Esophagus (tissue), 2 donors: ENCODE measurements at regions not wholly inside any gene's neighbourhood (a gene's known extent, or its start where the extent isn't known, plus 50 kb on each side); places are given as distances from the start of the nearest gene placed in this dataset.
A peak's percentile ranks its signal among the peaks of the same experiment; 100 is the strongest.

Experiments
- H3K27ac ChIP-seq, 2 donors: one replicate each; pipeline ENCODE4 v1.5.1; 2013; ENCODE audit warnings: low read depth in 2 of 2, mild to moderate bottlenecking in 2 of 2, inconsistent platforms in 1 of 2, low read length in 1 of 2, moderate library complexity in 1 of 2
- H3K27me3 ChIP-seq, 2 donors: one replicate each; pipeline ENCODE4 v1.6.1; 2013; ENCODE audit warnings: low read length in 2 of 2, control low read depth in 1 of 2, mild to moderate bottlenecking in 1 of 2; ENCODE audit not compliant: insufficient read depth in 2 of 2, control insufficient read depth in 1 of 2
- H3K36me3 ChIP-seq, 2 donors: one replicate each; pipeline ENCODE4 v1.6.1; 2013; ENCODE audit warnings: low read length in 1 of 2; ENCODE audit not compliant: control insufficient read depth in 2 of 2, insufficient read depth in 2 of 2
- H3K4me1 ChIP-seq, 2 donors: one replicate each; pipeline ENCODE4 v1.6.1; 2013; ENCODE audit warnings: low read length in 1 of 2; ENCODE audit not compliant: control insufficient read depth in 2 of 2, insufficient read depth in 2 of 2
- H3K4me3 ChIP-seq, 2 donors: one replicate each; pipeline ENCODE4 v1.5.1; 2013; ENCODE audit warnings: low read length in 2 of 2, mild to moderate bottlenecking in 2 of 2, low read depth in 1 of 2, moderate library complexity in 1 of 2
- H3K9me3 ChIP-seq, 2 donors: one replicate each; pipeline ENCODE4 v1.6.1; 2013; ENCODE audit warnings: mild to moderate bottlenecking in 2 of 2, low read depth in 1 of 2, low read length in 1 of 2, moderate library complexity in 1 of 2; ENCODE audit not compliant: control insufficient read depth in 2 of 2, insufficient read depth in 1 of 2
- WGBS, 2 donors: extraction: QIAGEN DNeasy Blood & Tissue Kit; methylation state at CpG; one replicate each; pipeline ENCODE4 v1.1.7; 2013; 5-methylcytosine and 5-hydroxymethylcytosine counted together
- donor health status: healthy with polysubstance abuse.
- donor health status: Bipolar disorder and iron deficiency.

DNA sequence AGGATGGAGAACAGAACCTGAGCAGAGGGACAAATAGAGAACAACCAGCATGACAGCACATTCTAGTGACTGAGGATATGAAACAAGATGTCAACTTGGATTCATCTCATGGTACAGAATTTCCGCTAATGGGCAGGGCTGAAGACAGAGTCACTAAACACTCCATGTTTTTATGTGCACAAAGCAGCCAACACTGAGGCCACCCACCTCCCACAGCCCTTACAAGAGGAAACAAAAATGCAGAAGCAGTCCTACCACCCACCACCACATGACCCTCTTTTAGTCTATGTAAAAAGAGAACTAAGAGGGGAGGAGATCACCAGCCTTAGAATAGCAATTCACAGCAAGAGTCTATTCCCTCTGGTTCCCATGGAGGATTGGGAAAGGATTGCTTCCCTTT is 131.4 kb upstream of the UBE2E2 start:
- 91 to 92% methylated on average over 1 of the region's 1 CpG for WGBS, 2 donors
- Histone ChIP-seq H3K27me3 (no peaks in the 10 kb centered on the region), H3K27ac (no peak overlapping the region), H3K36me3 (no peaks in the 10 kb centered on the region), H3K9me3 (no peaks in the 10 kb centered on the region), H3K4me1 (no peaks in the 10 kb centered on the region), H3K4me3 (no peak overlapping the region)

DNA sequence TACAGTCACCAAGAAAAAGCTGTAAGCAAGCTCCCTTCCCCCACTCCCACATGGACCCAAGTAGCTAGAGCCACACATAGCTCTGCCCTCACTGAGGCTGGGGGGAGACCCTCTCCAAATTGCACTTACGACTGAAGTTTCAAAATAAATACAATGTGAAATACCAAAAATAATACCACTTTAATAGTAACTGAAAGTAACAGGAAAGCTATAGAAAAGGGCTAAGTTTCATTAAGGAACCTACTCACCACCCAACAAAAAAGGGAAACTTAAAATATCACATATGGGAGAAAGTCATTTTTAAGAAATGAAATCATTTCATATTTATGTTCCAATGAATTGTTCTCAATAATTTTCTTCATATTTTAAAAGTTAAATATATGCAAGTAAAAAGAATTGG is 130.4 kb upstream of the UBE2E2 start:
- Histone ChIP-seq H3K36me3 (no peaks in the 10 kb centered on the region), H3K27me3 (no peaks in the 10 kb centered on the region), H3K9me3 (no peaks in the 10 kb centered on the region), H3K4me1 (no peaks in the 10 kb centered on the region), H3K27ac (no peak overlapping the region), H3K4me3 (no peak overlapping the region)
- WGBS, 2 donors, result 82 to 89% methylated on average over 1 of the region's 1 CpG

DNA sequence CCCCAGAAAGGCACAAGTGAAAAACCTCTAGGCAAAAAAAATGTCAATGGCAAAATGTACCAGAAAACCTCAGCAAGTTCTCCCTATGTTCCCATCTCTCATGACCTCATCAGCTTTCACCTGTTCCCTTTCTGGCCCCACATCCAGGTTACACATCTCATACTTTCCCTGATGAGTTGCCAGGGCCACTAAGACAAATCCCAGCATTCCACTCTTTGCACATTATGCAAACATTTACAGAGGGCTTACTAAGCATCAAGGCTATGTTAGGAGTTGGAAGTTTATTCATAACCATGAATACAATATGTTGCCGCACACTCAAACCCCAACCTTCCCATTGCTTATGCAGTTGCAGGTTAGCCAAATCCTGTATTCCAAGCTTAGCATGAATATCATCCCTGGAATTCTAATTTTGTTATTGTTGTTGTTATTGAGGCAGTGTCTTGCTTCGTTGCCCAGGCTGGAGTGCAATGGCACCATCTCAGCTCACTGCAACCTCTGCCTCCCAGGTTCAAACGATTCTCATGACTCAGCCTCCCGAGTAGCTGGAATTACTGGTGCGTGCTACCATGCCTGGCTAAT is 129.3 kb upstream of the UBE2E2 start:
- H3K4me3 ChIP-seq, result no peak overlapping the region
- 86 to 88% methylated on average over 5 of the region's 5 CpGs for WGBS, 2 donors
- no peaks in the 10 kb centered on the region for H3K36me3 ChIP-seq
- no peaks in the 10 kb centered on the region for H3K9me3 ChIP-seq
- H3K27me3 ChIP-seq, result no peaks in the 10 kb centered on the region
- no peak overlapping the region for H3K27ac ChIP-seq
- no peaks in the 10 kb centered on the region for H3K4me1 ChIP-seq

DNA sequence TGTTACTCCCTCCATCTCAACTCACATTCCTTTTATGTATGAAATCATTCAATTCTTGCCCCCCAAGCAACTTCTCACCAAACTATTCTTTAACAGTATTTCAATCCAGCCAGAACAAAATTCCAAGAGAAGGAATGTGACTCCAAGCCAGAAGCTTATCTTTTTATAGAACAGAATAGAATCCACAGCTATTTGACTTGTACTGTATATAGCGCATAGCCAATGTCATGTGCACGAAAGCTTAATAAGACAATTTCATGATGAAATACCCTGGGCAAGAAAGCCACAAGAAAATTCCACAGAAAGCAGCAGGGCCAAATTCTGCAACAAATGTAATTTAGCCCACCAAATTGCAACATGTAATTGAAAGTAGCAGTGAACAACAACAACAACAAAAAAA is 127.6 kb upstream of the UBE2E2 start:
- 62 to 71% methylated on average over 2 of the region's 2 CpGs for WGBS, 2 donors
- no peaks in the 10 kb centered on the region for H3K9me3 ChIP-seq
- H3K27ac ChIP-seq, result no peak overlapping the region
- H3K4me1 ChIP-seq, result no peaks in the 10 kb centered on the region
- H3K36me3 ChIP-seq, result no peaks in the 10 kb centered on the region
- H3K27me3 ChIP-seq, result no peaks in the 10 kb centered on the region
- H3K4me3 ChIP-seq, result no peak overlapping the region

DNA sequence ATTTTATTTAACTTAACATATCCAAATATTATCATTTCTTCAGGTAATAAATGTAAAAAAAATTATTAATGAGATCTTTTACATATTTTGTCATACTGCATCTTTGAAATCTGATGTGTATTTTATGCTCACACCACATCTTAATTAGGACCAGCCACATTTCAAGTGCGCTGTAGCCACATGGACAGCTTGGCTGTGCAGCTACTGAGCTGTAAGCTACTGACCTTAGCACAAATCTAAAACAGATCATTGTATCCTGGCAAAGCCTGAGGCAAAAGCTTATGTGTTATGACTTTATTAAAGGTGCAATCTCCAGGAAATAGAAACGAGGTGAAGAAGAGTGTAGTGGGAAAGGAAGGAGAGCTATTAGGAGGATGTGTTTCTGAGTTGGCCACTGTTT is 126.7 kb upstream of the UBE2E2 start:
- Histone ChIP-seq H3K4me3 (no peak overlapping the region), H3K9me3 (no peaks in the 10 kb centered on the region), H3K27ac (no peak overlapping the region), H3K27me3 (no peaks in the 10 kb centered on the region), H3K4me1 (no peaks in the 10 kb centered on the region), H3K36me3 (no peaks in the 10 kb centered on the region)
- WGBS, 2 donors, result 53 to 65% methylated on average over 2 of the region's 2 CpGs

DNA sequence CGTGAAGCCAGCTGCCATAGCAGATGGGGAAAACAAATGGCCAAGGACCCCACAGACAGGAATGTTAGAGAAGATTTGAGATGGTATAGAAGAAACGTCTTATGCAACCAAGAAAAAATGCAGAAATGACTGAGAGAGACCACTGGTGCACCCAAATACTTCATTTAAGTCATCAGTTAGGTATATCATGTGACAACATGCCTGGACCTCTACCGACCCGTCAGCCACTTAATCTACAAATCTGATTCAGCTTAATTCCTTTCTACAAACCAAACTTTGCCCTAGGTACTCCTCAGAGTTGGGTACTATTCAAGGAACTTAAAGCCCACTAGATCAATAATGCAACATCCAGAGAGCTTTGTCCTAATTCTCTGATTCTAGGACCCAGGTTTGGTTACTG is 126.0 kb upstream of the UBE2E2 start:
- no peak overlapping the region for H3K4me3 ChIP-seq
- no peak overlapping the region for H3K27ac ChIP-seq
- 69 to 70% methylated on average over 4 of the region's 4 CpGs for WGBS, 2 donors
- H3K4me1 ChIP-seq, result no peaks in the 10 kb centered on the region
- H3K36me3 ChIP-seq, result no peaks in the 10 kb centered on the region
- H3K27me3 ChIP-seq, result no peaks in the 10 kb centered on the region
- no peaks in the 10 kb centered on the region for H3K9me3 ChIP-seq

DNA sequence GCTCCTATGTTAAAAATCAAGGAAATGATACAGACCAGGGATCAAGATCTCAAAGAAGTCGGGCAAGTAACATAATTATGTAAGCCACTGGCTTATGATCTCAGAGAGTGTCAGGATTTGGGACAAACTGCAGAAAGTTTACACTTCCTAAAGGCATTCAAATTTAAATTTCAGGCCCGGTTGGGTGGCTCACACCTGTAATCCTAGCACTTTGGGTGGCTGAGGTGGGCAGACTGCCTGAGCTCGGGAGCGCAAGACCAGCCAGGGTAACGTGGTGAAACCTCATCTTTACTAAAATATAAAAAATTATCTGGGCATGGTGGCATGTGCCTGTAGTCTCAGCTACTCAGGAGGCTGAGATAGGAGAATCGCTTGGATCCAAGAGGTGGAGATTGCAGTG is 124.4 kb upstream of the UBE2E2 start:
- H3K4me1 ChIP-seq, result no peaks in the 10 kb centered on the region
- no peak overlapping the region for H3K27ac ChIP-seq
- H3K4me3 ChIP-seq, result no peak overlapping the region
- 84 to 88% methylated on average over 6 of the region's 6 CpGs for WGBS, 2 donors
- no peaks in the 10 kb centered on the region for H3K36me3 ChIP-seq
- H3K27me3 ChIP-seq, result no peaks in the 10 kb centered on the region
- no peaks in the 10 kb centered on the region for H3K9me3 ChIP-seq

DNA sequence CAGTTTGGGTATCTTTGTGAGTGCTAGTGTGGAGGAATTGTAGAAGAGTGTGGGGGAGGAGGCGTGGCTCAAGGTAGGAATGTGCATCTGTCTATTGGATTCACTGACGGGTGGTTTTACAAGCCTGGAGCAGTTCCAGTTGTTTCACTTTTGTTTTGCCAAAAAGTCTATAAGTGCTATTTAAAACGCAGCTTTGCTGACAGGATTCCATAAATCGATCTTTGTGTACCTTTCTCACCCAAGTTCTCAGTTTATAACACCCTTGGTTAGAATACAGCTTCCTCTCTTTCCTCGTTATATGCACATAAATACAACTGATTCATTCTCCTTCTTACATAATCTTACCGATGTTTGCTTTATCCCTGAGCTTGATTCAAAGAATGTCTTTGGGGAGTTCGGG is 123.2 kb upstream of the UBE2E2 start:
- no peak overlapping the region for H3K27ac ChIP-seq
- WGBS, 2 donors, result 22 to 23% methylated on average over 7 of the region's 7 CpGs
- no peaks in the 10 kb centered on the region for H3K27me3 ChIP-seq
- H3K4me3 ChIP-seq, result peak overlapping the region; percentile 7 to 42
- no peaks in the 10 kb centered on the region for H3K36me3 ChIP-seq
- H3K4me1 ChIP-seq, result no peaks in the 10 kb centered on the region
- no peaks in the 10 kb centered on the region for H3K9me3 ChIP-seq

DNA sequence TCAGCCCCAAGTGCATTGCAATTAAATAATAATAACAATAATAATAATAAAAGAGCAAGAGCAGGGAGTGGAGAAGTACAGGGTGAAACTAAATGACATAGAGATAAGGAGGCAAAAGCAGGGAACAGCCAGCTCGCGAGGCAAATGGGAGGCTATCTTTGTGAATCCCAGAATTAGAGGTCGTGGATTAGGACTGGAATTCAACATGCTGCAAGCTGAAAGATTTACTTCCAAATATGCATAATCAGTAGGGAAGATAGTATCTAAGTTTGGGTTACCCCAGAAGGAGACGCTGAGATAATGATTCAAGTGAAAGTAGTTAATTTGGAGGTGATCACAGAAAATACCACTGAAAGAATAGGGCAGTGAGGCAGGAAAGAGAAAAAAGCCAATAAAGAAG is 119.4 kb upstream of the UBE2E2 start:
- Histone ChIP-seq H3K36me3 (no peaks in the 10 kb centered on the region), H3K9me3 (no peaks in the 10 kb centered on the region), H3K27me3 (no peaks in the 10 kb centered on the region), H3K4me1 (no peaks in the 10 kb centered on the region), H3K4me3 (no peak overlapping the region), H3K27ac (no peak overlapping the region)
- 85 to 87% methylated on average over 4 of the region's 4 CpGs for WGBS, 2 donors

DNA sequence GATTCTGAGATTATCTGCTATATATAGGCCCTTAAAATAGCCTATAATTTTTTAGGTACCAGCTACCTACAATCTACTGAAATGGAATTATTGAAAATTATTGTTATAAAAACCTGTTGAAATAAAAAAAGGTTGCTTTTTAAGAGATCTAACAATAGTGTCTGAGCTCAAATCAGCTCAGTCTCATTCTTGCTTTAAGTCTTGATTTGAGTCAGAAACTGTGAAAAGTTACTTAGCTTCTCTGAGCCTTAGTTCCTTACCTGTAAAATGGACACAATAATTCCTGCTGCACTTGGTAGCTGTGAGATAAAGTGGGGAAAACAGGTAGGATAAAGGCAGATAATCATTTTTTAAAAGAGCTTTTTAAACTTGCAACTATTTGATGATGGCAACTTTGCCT is 118.8 kb upstream of the UBE2E2 start:
- H3K36me3 ChIP-seq, result no peaks in the 10 kb centered on the region
- H3K4me3 ChIP-seq, result no peak overlapping the region
- H3K9me3 ChIP-seq, result no peaks in the 10 kb centered on the region
- no peak overlapping the region for H3K27ac ChIP-seq
- H3K4me1 ChIP-seq, result no peaks in the 10 kb centered on the region
- H3K27me3 ChIP-seq, result no peaks in the 10 kb centered on the region
